Left lung (tissue), 4 donors: ENCODE measurements at regions not wholly inside any gene's neighbourhood (a gene's known extent, or its start where the extent isn't known, plus 50 kb on each side); places are given as distances from the start of the nearest gene placed in this dataset.

Experiments used
- ATAC-seq: fragments of 200-7000 bp; cut with Tn5 transposase; one replicate; pipeline ENCODE4 v1.9.1; 2020; ENCODE audit warnings: moderate library complexity
- DNase-seq, 4 donors: peaks; one replicate each; pipeline ENCODE4 v3.0.0-alpha.2; 2013 to 2020
- H3K27ac ChIP-seq, 2 donors: fragments of 200-600 bp; sonication (generic) in 1 of 2; one replicate each; pipeline versions ENCODE4 v1.5.0 to v1.8.0; 2020 to 2021
- H3K27me3 ChIP-seq, 2 donors: fragments of 200-600 bp; sonication (generic) in 1 of 2; one replicate each; pipeline versions ENCODE4 v1.5.0 to v1.8.0; 2020 to 2021
- H3K36me3 ChIP-seq, 2 donors: fragments of 200-600 bp; sonication (generic) in 1 of 2; one replicate each; pipeline versions ENCODE4 v1.5.0 to v1.8.0; 2020 to 2021
- H3K4me1 ChIP-seq, 2 donors: fragments of 200-600 bp; one replicate each; pipeline ENCODE4 v1.8.0; 2021
- H3K4me3 ChIP-seq, 2 donors: fragments of 200-600 bp; sonication (generic) in 1 of 2; one replicate each; pipeline versions ENCODE4 v1.5.0 to v1.8.0; 2020 to 2021; ENCODE audit warnings: mild to moderate bottlenecking in 1 of 2
- H3K9me3 ChIP-seq, 2 donors: fragments of 200-600 bp; sonication (generic) in 1 of 2; one replicate each; pipeline versions ENCODE4 v1.5.0 to v1.8.0; 2020 to 2021
- CTCF ChIP-seq, 2 donors: fragments of 200-600 bp; sonication (generic) in 1 of 2; IDR thresholded peaks; one replicate each; pipeline versions ENCODE4 v1.5.0 to v1.8.0; 2021; ENCODE audit warnings: antibody characterized with exemption in 2 of 2
- intact Hi-C, 2 donors: fragments of 100-400 bp; cut with DNase I; formaldehyde crosslinking; loops; one replicate each; pipeline versions ENCODE4 v1.11.2 to v1.14.2; 2022
- donor health status: DM: no; HTN: yes; CAD: no.
- donor health status: DM: no; HTN: no; CAD: no.

- intact Hi-C loops = no loop called here
- Histone ChIP-seq H3K36me3 (no peaks in the 10 kb centered on the region), H3K27me3 (no peaks in the 10 kb centered on the region), H3K27ac (no peak overlapping the region), H3K9me3 (no peaks in the 10 kb centered on the region), H3K4me3 (no peak overlapping the region), H3K4me1 (peaks cover 0 to 4% of the 10 kb centered on the region in 2 donors)
- no peak for ATAC-seq
- no peak for DNase-seq
- no peak for TF ChIP-seq CTCF (IDR thresholded peaks at IDR 0.05)
Observed at GRCh38 chr4:140293979-140294378, 79.5 kb upstream of the SCOC start.

GRCh38 chr4:140291259-140291658 is 82.2 kb upstream of the SCOC start:
- no peaks in the 10 kb centered on the region for H3K4me1 ChIP-seq
- no peaks in the 10 kb centered on the region for H3K36me3 ChIP-seq
- no peaks in the 10 kb centered on the region for H3K27me3 ChIP-seq
- no peaks in the 10 kb centered on the region for H3K9me3 ChIP-seq
- no peak overlapping the region for H3K27ac ChIP-seq
- ATAC-seq (no peak), DNase-seq (no peak)
- TF ChIP-seq CTCF (IDR thresholded peaks at IDR 0.05) = no peak
- H3K4me3 ChIP-seq = no peak overlapping the region
- intact Hi-C loops = no loop called here

GRCh38 chr4:140289486-140289885 is 84.0 kb upstream of the SCOC start:
- ATAC-seq (no peak), DNase-seq (no peak)
- Histone ChIP-seq H3K36me3 (no peaks in the 10 kb centered on the region), H3K27ac (no peak overlapping the region), H3K4me3 (no peak overlapping the region), H3K9me3 (no peaks in the 10 kb centered on the region), H3K4me1 (no peaks in the 10 kb centered on the region), H3K27me3 (no peaks in the 10 kb centered on the region)
- TF ChIP-seq CTCF (IDR thresholded peaks at IDR 0.05) = no peak
- intact Hi-C loops = no loop called here

GRCh38 chr4:140286456-140286855 is 87.0 kb upstream of the SCOC start:
- ATAC-seq = no peak
- H3K9me3 ChIP-seq = no peaks in the 10 kb centered on the region
- no peak for DNase-seq
- no peaks in the 10 kb centered on the region for H3K36me3 ChIP-seq
- H3K4me1 ChIP-seq = no peaks in the 10 kb centered on the region
- no peak overlapping the region for H3K4me3 ChIP-seq
- TF ChIP-seq CTCF (IDR thresholded peaks at IDR 0.05) = no peak
- H3K27ac ChIP-seq = no peak overlapping the region
- intact Hi-C loops = no loop called here
- H3K27me3 ChIP-seq = no peaks in the 10 kb centered on the region

GRCh38 chr4:140284456-140284855 is 89.0 kb upstream of the SCOC start:
- no peak for TF ChIP-seq CTCF (IDR thresholded peaks at IDR 0.05)
- intact Hi-C loops = no loop called here
- H3K4me3 ChIP-seq = no peak overlapping the region
- H3K9me3 ChIP-seq = no peaks in the 10 kb centered on the region
- ATAC-seq = no peak
- H3K36me3 ChIP-seq = no peaks in the 10 kb centered on the region
- no peak overlapping the region for H3K27ac ChIP-seq
- DNase-seq = no peak
- H3K4me1 ChIP-seq = no peaks in the 10 kb centered on the region
- H3K27me3 ChIP-seq = no peaks in the 10 kb centered on the region
